Skeletal muscle tissue (tissue), 3 donors: ENCODE measurements at regions not wholly inside any gene's neighbourhood (a gene's known extent, or its start where the extent isn't known, plus 50 kb on each side); places are given as distances from the start of the nearest gene placed in this dataset.

Experiments
- H3K27ac ChIP-seq: one replicate; pipeline ENCODE4 v1.7.0; 2013; ENCODE audit warnings: mild to moderate bottlenecking, low read depth, low read length, inconsistent platforms
- H3K27me3 ChIP-seq, 3 donors: one replicate each; pipeline ENCODE4 v1.7.0; 2013; ENCODE audit warnings: low read length in 3 of 3; ENCODE audit not compliant: control insufficient read depth in 3 of 3, insufficient read depth in 3 of 3
- H3K36me3 ChIP-seq, 3 donors: one replicate each; pipeline ENCODE4 v1.7.0; 2013; ENCODE audit warnings: low read length in 3 of 3; ENCODE audit not compliant: control insufficient read depth in 3 of 3, insufficient read depth in 3 of 3
- H3K4me1 ChIP-seq, 3 donors: one replicate each; pipeline ENCODE4 v1.7.0; 2013; ENCODE audit warnings: low read length in 3 of 3, mild to moderate bottlenecking in 3 of 3; ENCODE audit not compliant: control insufficient read depth in 3 of 3, insufficient read depth in 3 of 3
- H3K4me3 ChIP-seq, 3 donors: one replicate each; pipeline ENCODE4 v1.7.0; 2013; ENCODE audit warnings: low read length in 3 of 3
- H3K9ac ChIP-seq, 3 donors: one replicate each; pipeline ENCODE4 v1.7.0; 2013; ENCODE audit warnings: low read length in 3 of 3, mild to moderate bottlenecking in 3 of 3, moderate library complexity in 2 of 3, low read depth in 1 of 3
- H3K9me3 ChIP-seq, 3 donors: one replicate each; pipeline ENCODE4 v1.7.0; 2013; ENCODE audit warnings: low read length in 3 of 3; ENCODE audit not compliant: control insufficient read depth in 3 of 3
- donor health status: Osteomylitis.

- no peak overlapping the region for H3K9ac ChIP-seq
- no peaks in the 10 kb centered on the region for H3K36me3 ChIP-seq
- H3K27ac ChIP-seq: no peak overlapping the region
- no peaks in the 10 kb centered on the region for H3K4me1 ChIP-seq
- no peak overlapping the region for H3K4me3 ChIP-seq
- H3K9me3 ChIP-seq: no peaks in the 10 kb centered on the region
- no peaks in the 10 kb centered on the region for H3K27me3 ChIP-seq
Observed at GRCh38 chr3:186487819-186488218, 56.4 kb downstream of the CRYGS start.

GRCh38 chr3:186487037-186487436 lies 57.1 kb downstream of the CRYGS start:
- H3K27me3 ChIP-seq: no peaks in the 10 kb centered on the region
- H3K9me3 ChIP-seq: no peaks in the 10 kb centered on the region
- no peak overlapping the region for H3K9ac ChIP-seq
- no peaks in the 10 kb centered on the region for H3K4me1 ChIP-seq
- H3K27ac ChIP-seq: no peak overlapping the region
- H3K36me3 ChIP-seq: no peaks in the 10 kb centered on the region
- H3K4me3 ChIP-seq: no peak overlapping the region

GRCh38 chr3:186483611-186484340 lies 60.4 kb downstream of the CRYGS start:
- no peaks in the 10 kb centered on the region for H3K36me3 ChIP-seq

GRCh38 chr3:186481526-186481925 lies 62.7 kb downstream of the CRYGS start:
- no peaks in the 10 kb centered on the region for H3K36me3 ChIP-seq
- H3K4me1 ChIP-seq: no peaks in the 10 kb centered on the region
- H3K9ac ChIP-seq: no peak overlapping the region
- H3K27ac ChIP-seq: no peak overlapping the region
- H3K4me3 ChIP-seq: no peak overlapping the region
- H3K9me3 ChIP-seq: no peaks in the 10 kb centered on the region
- H3K27me3 ChIP-seq: no peaks in the 10 kb centered on the region

More at GRCh38 chr3:186483611-186484340, 60.4 kb downstream of the CRYGS start:
- H3K27ac ChIP-seq: no peak overlapping the region
- no peak overlapping the region for H3K9ac ChIP-seq
- H3K4me3 ChIP-seq: no peak overlapping the region
- H3K4me1 ChIP-seq: no peaks in the 10 kb centered on the region
- H3K9me3 ChIP-seq: no peaks in the 10 kb centered on the region
- H3K27me3 ChIP-seq: no peaks in the 10 kb centered on the region

GRCh38 chr3:186477876-186478275 lies 66.3 kb downstream of the CRYGS start:
- Histone ChIP-seq H3K4me3 (no peak overlapping the region), H3K4me1 (peaks cover 0 to 5% (median 0%) of the 10 kb centered on the region in 3 donors), H3K27ac (no peak overlapping the region), H3K36me3 (no peaks in the 10 kb centered on the region), H3K27me3 (no peaks in the 10 kb centered on the region), H3K9me3 (no peaks in the 10 kb centered on the region), H3K9ac (no peak overlapping the region)

- Histone ChIP-seq H3K27ac (no peak overlapping the region), H3K36me3 (no peaks in the 10 kb centered on the region), H3K4me1 (peaks cover 0 to 5% (median 0%) of the 10 kb centered on the region in 3 donors), H3K9me3 (no peaks in the 10 kb centered on the region), H3K4me3 (no peak overlapping the region), H3K27me3 (no peaks in the 10 kb centered on the region), H3K9ac (no peak overlapping the region)
Observed at GRCh38 chr3:186477033-186477432, 67.1 kb downstream of the CRYGS start.

- H3K36me3 ChIP-seq: no peaks in the 10 kb centered on the region
- peaks cover 0 to 5% (median 0%) of the 10 kb centered on the region in 3 donors for H3K4me1 ChIP-seq
- no peak overlapping the region for H3K9ac ChIP-seq
- no peak overlapping the region for H3K4me3 ChIP-seq
- no peaks in the 10 kb centered on the region for H3K27me3 ChIP-seq
- no peak overlapping the region for H3K27ac ChIP-seq
- H3K9me3 ChIP-seq: no peaks in the 10 kb centered on the region
Observed at GRCh38 chr3:186476541-186476940, 67.6 kb downstream of the CRYGS start.

GRCh38 chr3:186476044-186476468 lies 68.1 kb downstream of the CRYGS start:
- H3K27ac ChIP-seq: no peak overlapping the region
- H3K9ac ChIP-seq: no peak overlapping the region
- no peaks in the 10 kb centered on the region for H3K9me3 ChIP-seq
- H3K4me3 ChIP-seq: no peak overlapping the region
- no peaks in the 10 kb centered on the region for H3K36me3 ChIP-seq
- peaks cover 0 to 5% (median 0%) of the 10 kb centered on the region in 3 donors for H3K4me1 ChIP-seq
- no peaks in the 10 kb centered on the region for H3K27me3 ChIP-seq

GRCh38 chr3:186473166-186473565 lies 71.0 kb downstream of the CRYGS start:
- Histone ChIP-seq H3K9me3 (no peaks in the 10 kb centered on the region), H3K36me3 (no peaks in the 10 kb centered on the region), H3K9ac (no peak overlapping the region), H3K4me1 (peaks cover 0 to 5% (median 0%) of the 10 kb centered on the region in 3 donors), H3K27me3 (no peaks in the 10 kb centered on the region), H3K4me3 (no peak overlapping the region), H3K27ac (no peak overlapping the region)

- Histone ChIP-seq H3K27ac (no peak overlapping the region), H3K4me1 (peaks cover 0 to 5% (median 0%) of the 10 kb centered on the region in 3 donors), H3K36me3 (no peaks in the 10 kb centered on the region), H3K9ac (no peak overlapping the region), H3K9me3 (no peaks in the 10 kb centered on the region), H3K4me3 (no peak overlapping the region), H3K27me3 (no peaks in the 10 kb centered on the region)
Observed at GRCh38 chr3:186472456-186473008, 71.6 kb downstream of the CRYGS start.
